H1 (cell line): ENCODE measurements at regions not wholly inside any gene's neighbourhood (a gene's known extent, or its start where the extent isn't known, plus 50 kb on each side); places are given as distances from the start of the nearest gene placed in this dataset.

ENCODE experiments used
- CEBPB ChIP-seq: IDR thresholded peaks from 2 replicates; pipeline ENCODE4 v1.6.1; 2012; ENCODE audit warnings: low read depth, low read length
- GTF2F1 ChIP-seq: IDR thresholded peaks from 2 replicates; pipeline ENCODE4 v1.6.1; 2012; ENCODE audit warnings: low read depth, low read length, improper control_type of control experiment, borderline replicate concordance
- HDAC6 ChIP-seq: IDR thresholded peaks from one replicate; pipeline ENCODE4 v1.7.1; 2012; ENCODE audit warnings: low read depth, mild to moderate bottlenecking, inconsistent platforms, low read length, moderate library complexity
- RNF2 ChIP-seq: fragments of 200-900, 300-1000 bp; sonication (generic); IDR thresholded peaks from 2 replicates; pipeline ENCODE4 v1.7.1; 2016; ENCODE audit warnings: borderline replicate concordance, low read depth, mild to moderate bottlenecking, antibody characterized with exemption, low read length; ENCODE audit not compliant: poor library complexity, severe bottlenecking; ENCODE audit errors: missing control alignments
- TEAD4 ChIP-seq: IDR thresholded peaks from 2 replicates; pipeline ENCODE4 v1.6.1; 2012; ENCODE audit warnings: low read depth, low read length, inconsistent platforms, mixed read lengths
- TF ChIP-seq, protein P1 (sequence below): fragments of 300-600 bp; sonication (generic); IDR thresholded peaks from 2 replicates; pipeline ENCODE4 v1.7.1; 2012; ENCODE audit warnings: low read length, moderate library complexity, mild to moderate bottlenecking, inconsistent platforms; ENCODE audit not compliant: insufficient replicate concordance

DNA sequence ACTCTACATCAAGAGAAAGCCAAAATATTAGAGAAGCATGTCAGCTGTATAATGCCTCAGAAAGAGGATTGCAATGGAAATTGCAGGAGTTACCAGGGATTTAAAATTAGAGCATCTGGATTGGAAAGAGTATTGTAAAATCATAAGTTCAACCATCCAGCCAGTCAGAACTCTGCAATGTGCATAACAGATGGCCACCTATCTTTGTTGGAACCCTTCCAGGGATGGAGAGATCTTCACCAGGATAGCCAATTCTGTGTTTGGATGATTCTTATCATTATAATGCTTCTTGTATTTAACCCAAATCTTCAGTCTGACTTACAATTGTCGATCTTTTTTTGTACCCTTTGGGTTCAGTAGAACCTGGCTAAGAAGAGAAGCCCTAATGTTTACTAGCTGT, 164.4 kb downstream of the TLR4 start (continued):
- TF ChIP-seq, protein P1, sequence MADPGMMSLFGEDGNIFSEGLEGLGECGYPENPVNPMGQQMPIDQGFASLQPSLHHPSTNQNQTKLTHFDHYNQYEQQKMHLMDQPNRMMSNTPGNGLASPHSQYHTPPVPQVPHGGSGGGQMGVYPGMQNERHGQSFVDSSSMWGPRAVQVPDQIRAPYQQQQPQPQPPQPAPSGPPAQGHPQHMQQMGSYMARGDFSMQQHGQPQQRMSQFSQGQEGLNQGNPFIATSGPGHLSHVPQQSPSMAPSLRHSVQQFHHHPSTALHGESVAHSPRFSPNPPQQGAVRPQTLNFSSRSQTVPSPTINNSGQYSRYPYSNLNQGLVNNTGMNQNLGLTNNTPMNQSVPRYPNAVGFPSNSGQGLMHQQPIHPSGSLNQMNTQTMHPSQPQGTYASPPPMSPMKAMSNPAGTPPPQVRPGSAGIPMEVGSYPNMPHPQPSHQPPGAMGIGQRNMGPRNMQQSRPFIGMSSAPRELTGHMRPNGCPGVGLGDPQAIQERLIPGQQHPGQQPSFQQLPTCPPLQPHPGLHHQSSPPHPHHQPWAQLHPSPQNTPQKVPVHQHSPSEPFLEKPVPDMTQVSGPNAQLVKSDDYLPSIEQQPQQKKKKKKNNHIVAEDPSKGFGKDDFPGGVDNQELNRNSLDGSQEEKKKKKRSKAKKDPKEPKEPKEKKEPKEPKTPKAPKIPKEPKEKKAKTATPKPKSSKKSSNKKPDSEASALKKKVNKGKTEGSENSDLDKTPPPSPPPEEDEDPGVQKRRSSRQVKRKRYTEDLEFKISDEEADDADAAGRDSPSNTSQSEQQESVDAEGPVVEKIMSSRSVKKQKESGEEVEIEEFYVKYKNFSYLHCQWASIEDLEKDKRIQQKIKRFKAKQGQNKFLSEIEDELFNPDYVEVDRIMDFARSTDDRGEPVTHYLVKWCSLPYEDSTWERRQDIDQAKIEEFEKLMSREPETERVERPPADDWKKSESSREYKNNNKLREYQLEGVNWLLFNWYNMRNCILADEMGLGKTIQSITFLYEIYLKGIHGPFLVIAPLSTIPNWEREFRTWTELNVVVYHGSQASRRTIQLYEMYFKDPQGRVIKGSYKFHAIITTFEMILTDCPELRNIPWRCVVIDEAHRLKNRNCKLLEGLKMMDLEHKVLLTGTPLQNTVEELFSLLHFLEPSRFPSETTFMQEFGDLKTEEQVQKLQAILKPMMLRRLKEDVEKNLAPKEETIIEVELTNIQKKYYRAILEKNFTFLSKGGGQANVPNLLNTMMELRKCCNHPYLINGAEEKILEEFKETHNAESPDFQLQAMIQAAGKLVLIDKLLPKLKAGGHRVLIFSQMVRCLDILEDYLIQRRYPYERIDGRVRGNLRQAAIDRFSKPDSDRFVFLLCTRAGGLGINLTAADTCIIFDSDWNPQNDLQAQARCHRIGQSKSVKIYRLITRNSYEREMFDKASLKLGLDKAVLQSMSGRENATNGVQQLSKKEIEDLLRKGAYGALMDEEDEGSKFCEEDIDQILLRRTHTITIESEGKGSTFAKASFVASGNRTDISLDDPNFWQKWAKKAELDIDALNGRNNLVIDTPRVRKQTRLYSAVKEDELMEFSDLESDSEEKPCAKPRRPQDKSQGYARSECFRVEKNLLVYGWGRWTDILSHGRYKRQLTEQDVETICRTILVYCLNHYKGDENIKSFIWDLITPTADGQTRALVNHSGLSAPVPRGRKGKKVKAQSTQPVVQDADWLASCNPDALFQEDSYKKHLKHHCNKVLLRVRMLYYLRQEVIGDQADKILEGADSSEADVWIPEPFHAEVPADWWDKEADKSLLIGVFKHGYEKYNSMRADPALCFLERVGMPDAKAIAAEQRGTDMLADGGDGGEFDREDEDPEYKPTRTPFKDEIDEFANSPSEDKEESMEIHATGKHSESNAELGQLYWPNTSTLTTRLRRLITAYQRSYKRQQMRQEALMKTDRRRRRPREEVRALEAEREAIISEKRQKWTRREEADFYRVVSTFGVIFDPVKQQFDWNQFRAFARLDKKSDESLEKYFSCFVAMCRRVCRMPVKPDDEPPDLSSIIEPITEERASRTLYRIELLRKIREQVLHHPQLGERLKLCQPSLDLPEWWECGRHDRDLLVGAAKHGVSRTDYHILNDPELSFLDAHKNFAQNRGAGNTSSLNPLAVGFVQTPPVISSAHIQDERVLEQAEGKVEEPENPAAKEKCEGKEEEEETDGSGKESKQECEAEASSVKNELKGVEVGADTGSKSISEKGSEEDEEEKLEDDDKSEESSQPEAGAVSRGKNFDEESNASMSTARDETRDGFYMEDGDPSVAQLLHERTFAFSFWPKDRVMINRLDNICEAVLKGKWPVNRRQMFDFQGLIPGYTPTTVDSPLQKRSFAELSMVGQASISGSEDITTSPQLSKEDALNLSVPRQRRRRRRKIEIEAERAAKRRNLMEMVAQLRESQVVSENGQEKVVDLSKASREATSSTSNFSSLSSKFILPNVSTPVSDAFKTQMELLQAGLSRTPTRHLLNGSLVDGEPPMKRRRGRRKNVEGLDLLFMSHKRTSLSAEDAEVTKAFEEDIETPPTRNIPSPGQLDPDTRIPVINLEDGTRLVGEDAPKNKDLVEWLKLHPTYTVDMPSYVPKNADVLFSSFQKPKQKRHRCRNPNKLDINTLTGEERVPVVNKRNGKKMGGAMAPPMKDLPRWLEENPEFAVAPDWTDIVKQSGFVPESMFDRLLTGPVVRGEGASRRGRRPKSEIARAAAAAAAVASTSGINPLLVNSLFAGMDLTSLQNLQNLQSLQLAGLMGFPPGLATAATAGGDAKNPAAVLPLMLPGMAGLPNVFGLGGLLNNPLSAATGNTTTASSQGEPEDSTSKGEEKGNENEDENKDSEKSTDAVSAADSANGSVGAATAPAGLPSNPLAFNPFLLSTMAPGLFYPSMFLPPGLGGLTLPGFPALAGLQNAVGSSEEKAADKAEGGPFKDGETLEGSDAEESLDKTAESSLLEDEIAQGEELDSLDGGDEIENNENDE = no peak
- no peak for TF ChIP-seq CEBPB
- no peak for TF ChIP-seq HDAC6
- TF ChIP-seq TEAD4 = no peak
- no peak for TF ChIP-seq RNF2
- TF ChIP-seq GTF2F1 = no peak
